ENCODE measurements at regions not wholly inside any gene's neighbourhood (a gene's known extent, or its start where the extent isn't known, plus 50 kb on each side); places are given as distances from the start of the nearest gene placed in this dataset.
"Not testable (repeated sequence)": the region's sequence is repeated elsewhere in the genome, so short reads cannot be mapped to it uniquely, and the experiment has no call there.

GRCh38 chr6:141510803-141511202, 621.9 kb upstream of the GJE1 start:
- DNase-seq (ENCODE audit: low read depth in 3 of 3, low spot score in 1 of 3): no peak

- not testable (repeated sequence) for DNase-seq (ENCODE audit: low read depth in 3 of 3, low spot score in 1 of 3)
Measured at GRCh38 chr6:141506062-141506461, 626.7 kb upstream of the GJE1 start.

DNA sequence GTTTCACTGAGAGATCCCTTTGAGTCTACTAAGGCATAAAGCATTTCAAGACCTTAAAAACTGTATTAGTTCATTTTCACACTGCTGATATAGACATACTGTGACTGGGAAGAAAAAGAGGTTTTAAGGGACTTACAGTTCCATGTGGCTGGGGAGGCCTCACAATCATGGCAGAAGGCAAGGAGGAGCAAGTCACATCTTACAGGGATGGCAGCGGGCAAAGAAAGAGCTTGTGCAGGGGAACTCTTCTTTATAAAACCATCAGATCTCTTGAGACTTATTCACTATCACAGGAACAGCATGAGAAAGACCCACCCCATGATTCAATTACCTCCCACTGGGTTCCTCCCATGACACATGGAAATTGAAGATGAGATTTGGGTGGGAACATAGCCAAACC, 628.4 kb upstream of the GJE1 start:
- DNase-seq (ENCODE audit: low read depth in 3 of 3, low spot score in 1 of 3): not testable (repeated sequence)

DNA sequence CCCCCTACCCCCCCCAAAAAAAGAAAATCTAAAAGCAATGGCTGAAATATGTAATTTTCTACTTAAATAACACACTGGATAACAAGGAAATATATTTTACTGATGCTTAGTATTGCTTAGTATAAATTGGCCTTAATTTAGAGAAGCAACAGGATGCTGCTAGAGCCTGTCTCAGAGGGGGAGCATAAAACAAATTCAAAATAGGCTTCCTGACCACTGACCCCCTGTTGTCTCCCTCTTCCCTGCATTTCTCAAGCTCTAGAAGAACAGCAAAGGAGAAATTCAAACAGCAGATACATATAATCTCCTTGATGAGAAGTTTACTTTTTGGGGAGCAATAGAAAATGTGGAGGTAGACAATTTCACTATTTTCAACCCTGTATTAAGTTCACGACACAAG, 631.1 kb upstream of the GJE1 start:
- DNase-seq (ENCODE audit: low read depth in 3 of 3, low spot score in 1 of 3): no peak

- no peak for DNase-seq (ENCODE audit: low read depth in 3 of 3, low spot score in 1 of 3)
Measured at GRCh38 chr6:141498977-141499376, 633.7 kb upstream of the GJE1 start.

DNA sequence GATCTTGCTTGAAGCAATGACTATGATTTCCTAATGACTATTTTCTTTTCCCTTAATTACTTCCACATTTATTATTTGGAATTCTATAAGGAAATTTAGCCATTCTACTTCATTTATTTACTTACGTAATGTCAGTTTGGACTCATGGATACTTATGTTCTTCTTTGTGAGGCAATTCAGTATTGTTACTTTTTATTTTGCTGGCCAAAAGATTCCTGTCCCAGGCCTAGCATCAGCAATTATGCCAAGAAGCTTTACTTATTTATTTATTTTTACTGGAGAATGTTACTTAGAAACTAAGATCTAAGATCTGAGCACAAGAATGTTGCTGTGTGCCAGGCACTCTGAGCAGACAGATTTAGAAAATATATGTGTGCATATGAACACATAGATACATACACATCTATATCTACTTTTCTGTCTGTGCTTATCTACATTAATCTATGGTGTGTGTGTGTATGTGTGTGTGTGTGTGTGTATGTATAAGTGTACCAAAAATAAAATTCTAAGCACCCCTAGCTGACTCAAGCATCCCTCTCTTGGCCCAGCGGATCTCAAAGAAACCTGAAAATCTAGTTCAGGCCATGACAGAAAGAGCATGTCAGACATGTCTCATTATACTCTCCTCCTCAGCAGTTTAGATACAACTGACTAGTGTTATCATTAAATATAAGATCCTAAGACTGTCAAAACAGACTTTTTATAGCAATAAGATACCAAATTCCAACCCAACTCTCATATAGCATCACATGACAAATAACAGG, 640.0 kb upstream of the GJE1 start:
- DNase-seq (ENCODE audit: low read depth in 3 of 3, low spot score in 1 of 3): no peak

DNA sequence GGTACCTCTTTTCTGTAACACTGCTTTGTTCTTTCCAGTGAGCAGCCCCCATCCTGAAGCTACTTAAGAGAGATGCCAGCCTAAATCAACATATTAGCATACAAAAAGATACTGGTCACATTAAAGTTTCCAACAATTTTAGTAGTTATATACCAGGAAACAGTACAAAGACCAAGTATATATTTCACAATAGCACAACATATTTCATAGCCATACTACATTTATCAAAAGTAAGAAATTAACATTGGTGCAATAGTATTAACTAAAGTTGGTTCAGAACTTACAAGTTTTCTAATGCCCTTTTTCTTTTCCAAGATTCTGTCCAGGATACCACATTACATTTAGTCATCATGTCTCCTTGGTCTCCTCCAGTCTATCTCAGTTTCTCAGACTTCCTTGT, 641.0 kb upstream of the GJE1 start:
- DNase-seq (ENCODE audit: low read depth in 3 of 3, low spot score in 1 of 3): no peak

DNA sequence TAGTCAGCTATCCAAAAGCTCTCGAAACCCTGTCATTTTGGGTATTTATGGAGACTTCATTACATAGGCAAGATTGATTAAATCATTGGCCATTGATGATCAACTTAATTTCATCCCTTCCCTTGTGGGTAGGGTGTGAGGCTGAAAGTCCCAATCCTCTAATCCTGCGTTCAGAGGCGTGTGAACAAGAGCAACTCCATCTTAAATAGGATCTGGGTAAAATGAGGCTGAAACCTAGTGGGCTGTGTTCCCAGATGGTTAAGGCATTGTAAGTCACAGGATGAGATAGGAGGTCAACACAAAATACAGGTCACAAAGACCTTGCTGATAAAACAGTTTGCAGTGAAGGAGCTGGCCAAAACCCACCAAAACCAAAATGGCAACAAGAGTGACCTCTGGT, 641.7 kb upstream of the GJE1 start:
- DNase-seq (ENCODE audit: low read depth in 3 of 3, low spot score in 1 of 3): no peak

DNA sequence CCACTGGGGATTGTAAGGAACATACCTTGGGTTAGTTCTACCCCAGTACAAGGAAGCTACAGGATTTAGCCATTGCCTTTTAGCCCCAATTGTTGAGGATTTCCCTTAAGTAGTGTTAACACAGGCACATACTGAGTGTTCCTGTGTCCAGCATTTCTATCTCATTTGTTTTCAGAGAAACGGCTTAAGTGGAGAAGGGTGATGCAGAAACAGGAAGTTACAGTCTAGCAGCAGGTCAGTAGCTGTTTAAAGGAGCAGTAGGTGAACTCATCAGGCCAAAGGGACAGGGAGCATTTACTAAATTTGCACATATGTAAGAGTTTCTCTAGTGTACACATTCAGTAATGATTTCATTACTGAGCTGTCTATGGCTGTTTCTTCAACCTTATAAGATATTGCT, 644.2 kb upstream of the GJE1 start:
- DNase-seq (ENCODE audit: low read depth in 3 of 3, low spot score in 1 of 3): no peak

GRCh38 chr6:141486942-141487341, 645.8 kb upstream of the GJE1 start:
- no peak for DNase-seq (ENCODE audit: low read depth in 3 of 3, low spot score in 1 of 3)

DNA sequence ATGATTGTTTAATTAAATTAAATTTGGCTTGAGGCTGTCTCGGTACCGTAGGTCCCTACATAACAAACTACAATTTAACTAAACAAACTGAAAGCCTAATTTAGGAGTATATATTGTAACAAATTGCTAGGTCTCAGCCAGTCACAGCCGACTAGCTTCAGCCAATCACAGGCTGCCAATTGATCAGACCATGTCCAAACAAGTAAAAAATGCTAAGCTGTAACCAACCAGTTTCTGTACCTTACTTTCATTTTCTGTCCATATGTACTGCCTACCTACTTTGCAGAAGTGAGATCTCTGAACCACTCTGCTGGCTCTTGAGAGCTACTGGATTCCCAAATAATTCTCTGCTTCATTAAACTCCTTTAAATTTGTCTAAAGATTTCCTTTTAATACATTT, 648.0 kb upstream of the GJE1 start:
- DNase-seq (ENCODE audit: low read depth in 3 of 3, low spot score in 1 of 3): no peak

DNA sequence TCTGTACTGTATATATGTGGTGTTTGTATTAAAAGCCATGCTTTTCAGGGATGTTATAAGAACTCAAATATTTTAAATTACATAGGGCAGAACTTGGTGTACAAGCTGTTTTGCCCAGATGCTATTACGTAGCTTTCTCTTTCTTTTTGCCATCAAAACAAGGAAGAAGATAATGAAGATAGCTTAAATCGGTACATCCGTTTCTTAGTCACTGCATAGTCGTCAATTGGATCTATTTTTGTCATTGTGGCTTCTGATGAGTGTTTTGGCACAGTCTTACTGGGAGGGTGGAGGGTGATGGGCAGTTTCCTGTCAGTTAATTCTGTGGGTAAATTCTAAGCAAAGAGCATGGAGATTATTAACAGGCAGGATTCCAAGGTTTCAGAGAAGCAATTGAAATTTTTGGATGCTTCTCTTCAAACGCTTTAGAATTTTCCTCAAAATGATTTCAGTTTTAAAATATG, 649.1 kb upstream of the GJE1 start:
- DNase-seq (ENCODE audit: low read depth in 3 of 3, low spot score in 1 of 3): peak; percentile 4 to 27 (median 20)

DNA sequence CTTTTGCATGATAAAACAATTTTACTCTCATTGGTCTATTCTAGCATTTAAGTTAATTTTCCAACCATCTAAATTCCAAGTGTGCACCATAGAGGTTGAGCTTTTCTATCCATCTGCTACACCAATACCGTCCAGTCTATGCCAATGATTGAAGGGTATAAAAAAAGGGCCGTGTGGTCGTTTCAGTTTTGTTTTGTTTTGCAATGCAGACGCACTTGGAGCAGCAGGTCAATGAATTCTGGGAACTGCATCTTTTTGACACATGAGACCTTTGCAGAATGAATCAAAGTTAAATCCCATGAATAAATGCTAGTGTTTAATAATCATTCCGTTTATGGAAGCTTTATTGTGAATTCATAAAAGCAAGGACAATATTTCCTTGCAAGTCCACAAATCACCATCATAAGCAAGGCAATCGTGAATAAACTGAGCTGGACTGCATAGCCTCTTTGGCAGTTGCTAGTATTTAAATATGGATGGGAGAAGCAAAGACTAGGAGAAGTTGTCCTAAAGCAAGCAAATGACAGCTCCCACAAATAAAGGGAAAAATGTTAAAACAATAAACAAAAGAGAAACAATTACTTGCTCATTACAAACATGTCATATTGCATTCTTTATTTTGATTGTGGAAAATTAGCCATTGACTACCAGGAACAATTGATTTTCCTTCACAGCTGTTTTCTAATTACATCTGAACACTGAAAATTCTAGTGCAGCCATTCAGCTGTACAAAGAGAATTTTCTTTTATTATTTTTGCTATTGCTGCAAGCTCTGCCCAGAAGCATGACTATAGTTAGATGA, 649.7 kb upstream of the GJE1 start:
- no peak for DNase-seq (ENCODE audit: low read depth in 3 of 3, low spot score in 1 of 3)

- DNase-seq (ENCODE audit: low read depth in 3 of 3, low spot score in 1 of 3): no peak
Measured at GRCh38 chr6:141475259-141475658, 657.5 kb upstream of the GJE1 start.

- no peak for DNase-seq (ENCODE audit: low read depth in 3 of 3, low spot score in 1 of 3)
Measured at GRCh38 chr6:141472162-141472928, 660.4 kb upstream of the GJE1 start.

DNA sequence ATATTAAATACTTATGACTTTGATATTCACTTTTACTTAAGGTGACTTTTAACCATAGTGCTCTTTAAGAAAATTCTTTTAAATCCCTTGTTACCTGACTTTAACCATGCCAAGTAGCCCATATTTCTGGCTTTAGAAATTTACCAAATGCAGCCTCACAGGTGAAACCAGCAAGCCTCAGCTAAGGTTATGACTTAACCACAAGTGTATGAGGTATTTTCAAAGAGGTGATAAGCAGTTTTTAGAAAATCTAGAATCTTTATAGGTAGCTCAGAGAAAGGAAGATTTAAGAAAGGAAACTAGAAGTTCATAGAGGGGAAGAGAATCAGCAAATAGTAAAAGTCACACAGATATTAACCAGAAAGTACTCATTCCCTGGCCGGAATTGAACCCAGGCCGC, 661.9 kb upstream of the GJE1 start:
- no peak for DNase-seq (ENCODE audit: low read depth in 3 of 3, low spot score in 1 of 3)

- no peak for DNase-seq (ENCODE audit: low read depth in 3 of 3, low spot score in 1 of 3)
Measured at GRCh38 chr6:141467881-141468280, 664.8 kb upstream of the GJE1 start.

GRCh38 chr6:141467041-141467440, 665.7 kb upstream of the GJE1 start:
- DNase-seq (ENCODE audit: low read depth in 3 of 3, low spot score in 1 of 3): no peak

- DNase-seq (ENCODE audit: low read depth in 3 of 3, low spot score in 1 of 3): no peak
Measured at GRCh38 chr6:141464896-141465295, 667.8 kb upstream of the GJE1 start.

GRCh38 chr6:141464490-141464889, 668.2 kb upstream of the GJE1 start:
- no peak for DNase-seq (ENCODE audit: low read depth in 3 of 3, low spot score in 1 of 3)

DNA sequence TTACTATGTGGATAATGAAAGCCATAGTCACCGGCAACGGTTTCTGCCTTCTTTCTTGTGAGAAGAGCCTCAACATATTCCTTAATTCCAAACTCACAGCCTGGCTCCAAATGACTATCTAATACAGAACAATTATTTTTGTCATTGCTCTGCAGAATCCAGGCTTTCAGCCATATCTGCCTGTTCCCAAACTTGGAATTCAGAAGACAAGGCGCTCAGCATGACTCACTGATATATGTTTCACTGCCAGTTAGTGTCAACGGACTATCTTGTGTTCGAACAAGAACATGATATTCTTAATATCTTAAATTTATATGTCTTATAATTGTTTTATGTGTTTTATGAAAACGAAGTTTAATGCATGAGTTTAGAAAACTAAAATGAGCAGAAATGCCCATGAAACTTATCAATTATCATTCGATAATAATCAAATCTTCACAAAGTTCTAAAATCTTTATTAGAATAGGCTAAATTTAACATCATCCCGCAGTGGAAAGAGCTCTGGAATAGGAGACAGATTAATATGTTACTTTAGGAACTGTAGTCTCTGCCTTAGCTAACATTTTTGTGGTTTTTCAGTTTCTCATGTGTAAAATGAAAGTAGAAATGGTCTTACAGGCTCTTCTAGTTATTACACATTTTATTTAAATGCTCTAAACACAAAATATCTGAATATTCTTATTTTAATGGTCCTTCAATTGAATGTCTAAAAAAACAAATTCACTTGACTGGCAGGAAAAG, 669.3 kb upstream of the GJE1 start:
- no peak for DNase-seq (ENCODE audit: low read depth in 3 of 3, low spot score in 1 of 3)
